Right lobe of liver (tissue), 6 donors: ENCODE measurements at regions not wholly inside any gene's neighbourhood (a gene's known extent, or its start where the extent isn't known, plus 50 kb on each side); places are given as distances from the start of the nearest gene placed in this dataset.
"Not testable (repeated sequence)": the region's sequence is repeated elsewhere in the genome, so short reads cannot be mapped to it uniquely, and the experiment has no call there.

Experiments
- ATAC-seq, 4 donors: fragments of 200-7000 bp; cut with Tn5 transposase; one replicate each; pipeline ENCODE4 v1.9.1; 2020; ENCODE audit warnings: mild to moderate bottlenecking in 4 of 4, moderate library complexity in 4 of 4
- DNase-seq, 3 donors: peaks; one replicate each; pipeline ENCODE4 v3.0.0-alpha.2; 2020
- H3K27ac ChIP-seq, 3 donors: fragments of 200-600 bp; one replicate each; pipeline ENCODE4 v1.8.0; 2022
- H3K27me3 ChIP-seq, 2 donors: fragments of 200-600 bp; one replicate each; pipeline ENCODE4 v1.8.0; 2022
- H3K36me3 ChIP-seq, 4 donors: fragments of 200-600 bp; sonication (generic) in 1 of 4; one replicate each; pipeline versions ENCODE4 v1.5.1 to v1.8.0; 2017 to 2022; ENCODE audit warnings: control low read depth in 1 of 4
- H3K4me1 ChIP-seq, 4 donors: fragments of 200-600 bp; sonication (generic) in 1 of 4; one replicate each; pipeline versions ENCODE4 v1.5.1 to v1.8.0; 2017 to 2022; ENCODE audit warnings: control low read depth in 1 of 4
- H3K4me3 ChIP-seq, 3 donors: fragments of 200-600 bp; one replicate each; pipeline ENCODE4 v1.8.0; 2022
- H3K9me3 ChIP-seq, 4 donors: fragments of 200-600 bp; sonication (generic) in 1 of 4; one replicate each; pipeline versions ENCODE4 v1.5.1 to v1.8.0; 2017 to 2022; ENCODE audit warnings: control low read depth in 1 of 4
- CTCF ChIP-seq, 4 donors: fragments of 200-600 bp in 3 of 4; fragments of 450-650 bp in 1 of 4; IDR thresholded peaks; one replicate each; pipeline versions ENCODE4 v1.5.1 to v1.8.0; 2016 to 2022; ENCODE audit warnings: antibody characterized with exemption in 4 of 4, mild to moderate bottlenecking in 2 of 4
- POLR2A ChIP-seq: fragments of 450-650 bp; IDR thresholded peaks from one replicate; pipeline ENCODE4 v1.6.1; 2017; ENCODE audit warnings: antibody characterized with exemption, mild to moderate bottlenecking
- WGBS: methylation state at CpG from one replicate; pipeline ENCODE4 v1.1.6; 2018; ENCODE audit warnings: low coverage, low lambda C conversion rate; ENCODE audit not compliant: insufficient coverage; ENCODE audit errors: missing lambda C conversion rate; 5-methylcytosine and 5-hydroxymethylcytosine counted together
- intact Hi-C, 2 donors: fragments of 100-400 bp; cut with DNase I; formaldehyde crosslinking; loops; one replicate each; pipeline versions ENCODE4 v1.11.2 to v1.14.1; 2022
- donor health status: DM: no; HTN: yes; CAD: no.
- donor health status: DM: no; HTN: no; CAD: no.
- donor health status: DM: no; HTN: no; CAD: no.
- donor health status: DM: no; HTN: yes; CAD: no.
- donor health status: DM: no; HTN: yes; CAD: no.

GRCh38 chr6:139446768-139447655 lies 72.6 kb upstream of the CITED2 start:
- DNase-seq = no peak
- Histone ChIP-seq H3K4me1 (no peaks in the 10 kb centered on the region), H3K4me3 (no peak overlapping the region), H3K36me3 (no peaks in the 10 kb centered on the region), H3K27ac (no peak overlapping the region), H3K9me3 (no peaks in the 10 kb centered on the region), H3K27me3 (no peaks in the 10 kb centered on the region)
- ATAC-seq = no peak
- WGBS = 93% methylated on average over 6 of the region's 6 CpGs
- intact Hi-C loops = no loop called here
- no peak for TF ChIP-seq CTCF (IDR thresholded peaks at IDR 0.05)
- TF ChIP-seq POLR2A = no peak

- TF ChIP-seq POLR2A = no peak
- no peak for TF ChIP-seq CTCF (IDR thresholded peaks at IDR 0.05)
- Histone ChIP-seq H3K4me3 (no peak overlapping the region), H3K27ac (no peak overlapping the region), H3K9me3 (no peaks in the 10 kb centered on the region), H3K4me1 (no peaks in the 10 kb centered on the region), H3K27me3 (no peaks in the 10 kb centered on the region), H3K36me3 (no peaks in the 10 kb centered on the region)
- ATAC-seq (no peak), DNase-seq (no peak)
- 86% methylated on average over 3 of the region's 5 CpGs for WGBS
- intact Hi-C loops = no loop called here
These were observed 71.8 kb upstream of the CITED2 start for GRCh38 chr6:139446138-139446715.

- H3K4me3 ChIP-seq, H3K27ac ChIP-seq, H3K4me1 ChIP-seq, ATAC-seq, H3K9me3 ChIP-seq, intact Hi-C loops, H3K36me3 ChIP-seq, H3K27me3 ChIP-seq, DNase-seq: not testable (repeated sequence)
- 96% methylated on average over 8 of the region's 11 CpGs for WGBS
These were observed 69.9 kb upstream of the CITED2 start for GRCh38 chr6:139444273-139444787.

GRCh38 chr6:139443231-139444112 lies 69.0 kb upstream of the CITED2 start:
- Histone ChIP-seq H3K36me3 (no peaks in the 10 kb centered on the region), H3K27me3 (no peaks in the 10 kb centered on the region), H3K4me3 (no peak overlapping the region), H3K9me3 (no peaks in the 10 kb centered on the region), H3K27ac (no peak overlapping the region), H3K4me1 (no peaks in the 10 kb centered on the region)
- DNase-seq (no peak), ATAC-seq (no peak)
- no peak for TF ChIP-seq CTCF (IDR thresholded peaks at IDR 0.05)
- no peak for TF ChIP-seq POLR2A
- intact Hi-C loops = no loop called here
- 75% methylated on average over 15 of the region's 15 CpGs for WGBS
